H9 (cell line): ENCODE measurements at regions not wholly inside any gene's neighbourhood (a gene's known extent, or its start where the extent isn't known, plus 50 kb on each side); places are given as distances from the start of the nearest gene placed in this dataset.

Experiments
- DNase-seq: peaks from one replicate; pipeline ENCODE4 v3.0.0-alpha.2; 2017
- H2AFZ ChIP-seq: one replicate; pipeline ENCODE4 v1.6.1; 2013; ENCODE audit warnings: mild to moderate bottlenecking, low read length, control low read depth, moderate library complexity
- H2AK5ac ChIP-seq: 2 replicates; pipeline ENCODE4 v1.6.1; 2013; ENCODE audit warnings: low read length, control low read depth, mixed read lengths; ENCODE audit not compliant: insufficient read length
- H2BK120ac ChIP-seq: one replicate; pipeline ENCODE4 v1.6.1; 2013; ENCODE audit warnings: low read depth, mild to moderate bottlenecking, low read length, control low read depth, inconsistent platforms; ENCODE audit not compliant: poor library complexity, severe bottlenecking
- H2BK12ac ChIP-seq: 2 replicates; pipeline ENCODE4 v1.6.1; 2013; ENCODE audit warnings: low read length, control low read depth, mixed read lengths, low read depth; ENCODE audit not compliant: insufficient read length
- H2BK15ac ChIP-seq: 2 replicates; pipeline ENCODE4 v1.6.1; 2013; ENCODE audit warnings: low read depth, low read length, control low read depth
- H2BK20ac ChIP-seq: one replicate; pipeline ENCODE4 v1.6.1; 2013; ENCODE audit warnings: low read depth, mild to moderate bottlenecking, low read length, control low read depth, inconsistent platforms; ENCODE audit not compliant: poor library complexity, severe bottlenecking
- H2BK5ac ChIP-seq: 2 replicates; pipeline ENCODE4 v1.6.1; 2013; ENCODE audit warnings: low read length, control low read depth, mixed read lengths; ENCODE audit not compliant: insufficient read length
- H3K14ac ChIP-seq: 2 replicates; pipeline ENCODE4 v1.6.1; 2013; ENCODE audit warnings: low read length, control low read depth; ENCODE audit not compliant: insufficient read depth
- H3K18ac ChIP-seq: 2 replicates; pipeline ENCODE4 v1.6.1; 2013; ENCODE audit warnings: low read depth, mild to moderate bottlenecking, mixed read lengths, low read length, control low read depth; ENCODE audit not compliant: insufficient read length
- H3K23ac ChIP-seq: 2 replicates; pipeline ENCODE4 v1.6.1; 2013; ENCODE audit warnings: low read length, control low read depth, mixed read lengths, low read depth; ENCODE audit not compliant: insufficient read length
- H3K23me2 ChIP-seq: 2 replicates; pipeline ENCODE4 v1.6.1; 2013; ENCODE audit warnings: low read depth, mild to moderate bottlenecking, mixed read lengths, low read length, control low read depth; ENCODE audit not compliant: insufficient read length, poor library complexity, severe bottlenecking
- H3K27ac ChIP-seq: 2 replicates; pipeline ENCODE4 v1.5.1; 2013; ENCODE audit warnings: low read length, control low read depth, mixed read lengths, low read depth; ENCODE audit not compliant: insufficient read length
- H3K27me3 ChIP-seq: 2 replicates; pipeline ENCODE4 v1.6.1; 2013; ENCODE audit warnings: low read length, control low read depth, inconsistent platforms; ENCODE audit not compliant: insufficient read depth
- H3K4ac ChIP-seq: 2 replicates; pipeline ENCODE4 v1.6.1; 2013; ENCODE audit warnings: low read depth, mild to moderate bottlenecking, control low read depth, inconsistent platforms, low read length, moderate library complexity
- H3K4me1 ChIP-seq: 2 replicates; pipeline ENCODE4 v1.6.1; 2013; ENCODE audit warnings: low read length, control low read depth, inconsistent platforms; ENCODE audit not compliant: insufficient read depth
- H3K4me2 ChIP-seq: 2 replicates; pipeline ENCODE4 v1.6.1; 2013; ENCODE audit warnings: low read length, control low read depth, mixed read lengths; ENCODE audit not compliant: insufficient read length, insufficient read depth
- H3K56ac ChIP-seq: 2 replicates; pipeline ENCODE4 v1.6.1; 2013; ENCODE audit warnings: low read depth, mild to moderate bottlenecking, mixed read lengths, low read length, control low read depth; ENCODE audit not compliant: insufficient read length
- H3K79me1 ChIP-seq: 2 replicates; pipeline ENCODE4 v1.6.1; 2013; ENCODE audit warnings: low read depth, mild to moderate bottlenecking, moderate library complexity, low read length, control low read depth, inconsistent platforms; ENCODE audit not compliant: insufficient read depth, poor library complexity, severe bottlenecking
- H3K79me2 ChIP-seq: 2 replicates; pipeline ENCODE4 v1.6.1; 2013; ENCODE audit warnings: low read length, control low read depth, inconsistent platforms; ENCODE audit not compliant: insufficient read depth
- H3K9ac ChIP-seq: 2 replicates; pipeline ENCODE4 v1.6.1; 2013; ENCODE audit warnings: low read length, control low read depth, mixed read lengths; ENCODE audit not compliant: insufficient read length; ENCODE audit errors: extremely low read depth
- H3K9me3 ChIP-seq: one replicate; pipeline ENCODE4 v1.6.1; 2013; ENCODE audit warnings: low read depth, low read length, inconsistent platforms; ENCODE audit not compliant: control insufficient read depth
- H3T11ph ChIP-seq: one replicate; pipeline ENCODE4 v1.6.1; 2013; ENCODE audit warnings: mild to moderate bottlenecking, low read length, control low read depth, inconsistent platforms
- H4K20me1 ChIP-seq: one replicate; pipeline ENCODE4 v1.6.1; 2013; ENCODE audit not compliant: control insufficient read depth, insufficient read length, insufficient read depth
- H4K5ac ChIP-seq: 2 replicates; pipeline ENCODE4 v1.6.1; 2013; ENCODE audit warnings: low read depth, mild to moderate bottlenecking, mixed read lengths, low read length, control low read depth; ENCODE audit not compliant: insufficient read length
- H4K8ac ChIP-seq: replicated peaks from 2 replicates; pipeline ENCODE4 v1.6.1; 2013; ENCODE audit warnings: low read length, control low read depth, mixed read lengths, low read depth; ENCODE audit not compliant: insufficient read length
- H4K91ac ChIP-seq: 2 replicates; pipeline ENCODE4 v1.6.1; 2013; ENCODE audit warnings: low read depth, mild to moderate bottlenecking, moderate library complexity, mixed read lengths, low read length, control low read depth; ENCODE audit not compliant: insufficient read length
- H3K27ac Mint-ChIP-seq, 3 experiments: 2 replicates in 2 of 3; 3 replicates in 1 of 3; pipeline ENCODE4 v1.8.0; 2020 to 2021; ENCODE audit warnings: mixed read lengths in 3 of 3, mild to moderate bottlenecking in 1 of 3, moderate library complexity in 1 of 3
- H3K27me3 Mint-ChIP-seq: 2 replicates; pipeline ENCODE4 v1.8.0; 2021; ENCODE audit warnings: low read depth, mild to moderate bottlenecking, moderate library complexity, mixed read lengths
- H3K36me3 Mint-ChIP-seq, 3 experiments: 2 replicates in 2 of 3; 3 replicates in 1 of 3; pipeline ENCODE4 v1.8.0; 2020 to 2021; ENCODE audit warnings: low read depth in 3 of 3, mixed read lengths in 3 of 3; ENCODE audit not compliant: insufficient read depth in 1 of 3
- H3K4me1 Mint-ChIP-seq, 2 experiments: 2 replicates each; pipeline ENCODE4 v1.8.0; 2020; ENCODE audit warnings: mixed read lengths in 2 of 2
- H3K4me3 Mint-ChIP-seq, 2 experiments: 2 replicates in 1 of 2; 3 replicates in 1 of 2; pipeline ENCODE4 v1.8.0; 2020 to 2021; ENCODE audit warnings: mild to moderate bottlenecking in 2 of 2, mixed read lengths in 2 of 2, moderate library complexity in 1 of 2
- H3K9me3 Mint-ChIP-seq, 2 experiments: 2 replicates in 1 of 2; 3 replicates in 1 of 2; pipeline ENCODE4 v1.8.0; 2020; ENCODE audit warnings: mild to moderate bottlenecking in 2 of 2, mixed read lengths in 2 of 2, moderate library complexity in 1 of 2
- WGBS: extraction: QIAGEN DNeasy Blood & Tissue Kit; methylation state at CpG from one replicate; pipeline ENCODE4 v1.1.7; 2013; ENCODE audit warnings: missing lambda C conversion rate, low lambda C conversion rate, mixed read lengths; ENCODE audit not compliant: insufficient read length; ENCODE audit errors: extremely low coverage; 5-methylcytosine and 5-hydroxymethylcytosine counted together
- TF ChIP-seq, protein P1 (sequence below): fragments of 200-600 bp; sonication (generic); conservative IDR thresholded peaks from 3 replicates; pipeline ENCODE4 v1.8.0; 2021; ENCODE audit warnings: antibody characterized with exemption, mild to moderate bottlenecking

DNA sequence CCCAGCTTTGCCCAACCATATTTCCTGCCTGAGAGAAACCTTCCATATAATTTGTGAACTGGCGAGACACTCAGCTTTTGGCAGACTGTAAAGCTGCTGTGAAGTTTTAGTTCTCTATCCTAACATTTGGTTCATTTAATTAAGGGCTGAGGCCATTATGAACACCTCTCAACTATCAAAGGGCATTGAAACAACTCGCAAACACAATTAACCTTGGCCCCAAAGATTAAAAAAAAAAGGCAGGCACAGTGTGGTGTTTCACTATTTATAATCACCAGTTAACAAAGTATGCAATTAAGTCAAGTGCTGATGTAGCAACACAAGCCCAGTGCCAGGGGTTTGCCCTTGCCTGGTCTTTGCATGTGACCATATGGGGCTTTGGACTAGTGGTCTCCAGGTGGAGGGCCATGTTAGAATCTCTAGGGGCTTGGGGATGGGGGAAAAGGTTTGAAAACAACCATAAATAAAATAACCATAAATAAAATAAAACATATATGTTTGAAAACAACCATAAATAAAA is 297.6 kb upstream of the SKOR2 start:
- H2BK120ac ChIP-seq: no peak overlapping the region
- no peak overlapping the region for H2AK5ac ChIP-seq
- H4K91ac ChIP-seq: no peak overlapping the region
- H3K23me2 ChIP-seq: no peaks in the 10 kb centered on the region
- H3K4me1 ChIP-seq: no peaks in the 10 kb centered on the region
- Mint-ChIP-seq H3K27ac (no peak overlapping the region), H3K27me3 (peaks cover 5% of the 10 kb centered on the region), H3K9me3 (no peaks in the 10 kb centered on the region), H3K36me3 (no peaks in the 10 kb centered on the region), H3K4me3 (no peak overlapping the region), H3K4me1 (peaks cover 3 to 4% of the 10 kb centered on the region in 2 experiments; a peak in 2 of 4 replicates)
- no peak overlapping the region for H3K18ac ChIP-seq
- no peaks in the 10 kb centered on the region for H3K79me2 ChIP-seq
- H3K9ac ChIP-seq: no peak overlapping the region
- no peak for DNase-seq
- no peak overlapping the region for H3K56ac ChIP-seq
- WGBS: no CpG with 5 or more reads among the region's 2 CpGs
- H4K8ac ChIP-seq: no peak overlapping the region
- H3K79me1 ChIP-seq: no peaks in the 10 kb centered on the region
- no peaks in the 10 kb centered on the region for H4K20me1 ChIP-seq
- no peak overlapping the region for H2AFZ ChIP-seq
- H3K27me3 ChIP-seq: no peaks in the 10 kb centered on the region
- no peak overlapping the region for H4K5ac ChIP-seq
- TF ChIP-seq, protein P1, sequence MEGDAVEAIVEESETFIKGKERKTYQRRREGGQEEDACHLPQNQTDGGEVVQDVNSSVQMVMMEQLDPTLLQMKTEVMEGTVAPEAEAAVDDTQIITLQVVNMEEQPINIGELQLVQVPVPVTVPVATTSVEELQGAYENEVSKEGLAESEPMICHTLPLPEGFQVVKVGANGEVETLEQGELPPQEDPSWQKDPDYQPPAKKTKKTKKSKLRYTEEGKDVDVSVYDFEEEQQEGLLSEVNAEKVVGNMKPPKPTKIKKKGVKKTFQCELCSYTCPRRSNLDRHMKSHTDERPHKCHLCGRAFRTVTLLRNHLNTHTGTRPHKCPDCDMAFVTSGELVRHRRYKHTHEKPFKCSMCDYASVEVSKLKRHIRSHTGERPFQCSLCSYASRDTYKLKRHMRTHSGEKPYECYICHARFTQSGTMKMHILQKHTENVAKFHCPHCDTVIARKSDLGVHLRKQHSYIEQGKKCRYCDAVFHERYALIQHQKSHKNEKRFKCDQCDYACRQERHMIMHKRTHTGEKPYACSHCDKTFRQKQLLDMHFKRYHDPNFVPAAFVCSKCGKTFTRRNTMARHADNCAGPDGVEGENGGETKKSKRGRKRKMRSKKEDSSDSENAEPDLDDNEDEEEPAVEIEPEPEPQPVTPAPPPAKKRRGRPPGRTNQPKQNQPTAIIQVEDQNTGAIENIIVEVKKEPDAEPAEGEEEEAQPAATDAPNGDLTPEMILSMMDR: no peak
- H3K9me3 ChIP-seq: no peaks in the 10 kb centered on the region
- H2BK12ac ChIP-seq: no peak overlapping the region
- no peak overlapping the region for H2BK20ac ChIP-seq
- H2BK15ac ChIP-seq: no peak overlapping the region
- H3K27ac ChIP-seq: no peak overlapping the region
- no peak overlapping the region for H3K4me2 ChIP-seq
- H2BK5ac ChIP-seq: no peak overlapping the region
- no peak overlapping the region for H3T11ph ChIP-seq
- H3K23ac ChIP-seq: no peak overlapping the region
- H3K4ac ChIP-seq: no peak overlapping the region
- no peak overlapping the region for H3K14ac ChIP-seq
